PC-3 (cell line): ENCODE measurements at regions not wholly inside any gene's neighbourhood (a gene's known extent, or its start where the extent isn't known, plus 50 kb on each side); places are given as distances from the start of the nearest gene placed in this dataset.
A peak's percentile ranks its signal among the peaks of the same experiment; 100 is the strongest.

Source experiments
- ATAC-seq: fragments of 200-7000 bp; cut with Tn5 transposase; 2 replicates; pipeline ENCODE4 v1.9.1; 2020; ENCODE audit warnings: mild to moderate bottlenecking, moderate library complexity
- BruUV-seq: library from RNA; stranded (reverse); fragments of 400-500 nt; replicated peaks from 2 replicates; lab custom pipeline; 2021; lab: Mats Ljungman, UMichigan
- CTCF ChIA-PET: fragments of 300-600 bp; sonication (Branson Sonifier 250); formaldehyde crosslinking; loops from one replicate; lab custom pipeline; 2022; ENCODE audit warnings: antibody characterized with exemption; lab: Charles Lee
- POLR2A ChIA-PET: fragments of 300-600 bp; sonication (Branson Sonifier 250); formaldehyde crosslinking; loops from one replicate; lab custom pipeline; 2022; ENCODE audit warnings: antibody characterized with exemption; ENCODE audit not compliant: unreplicated experiment; lab: Charles Lee
- DNase-seq: peaks from one replicate; pipeline ENCODE4 v3.0.0-alpha.2; 2015
- H2AFZ ChIP-seq: fragments of 300-600 bp; sonication (generic); 2 replicates; pipeline ENCODE4 v1.6.0; 2016; ENCODE audit warnings: antibody characterized with exemption, low read length
- H3F3A ChIP-seq: fragments of 300-600 bp; sonication (generic); one replicate; pipeline ENCODE4 v1.6.0; 2017; ENCODE audit warnings: antibody characterized with exemption, low read length, control low read depth, mild to moderate bottlenecking; ENCODE audit not compliant: unreplicated experiment
- H3K27ac ChIP-seq: fragments of 300-600 bp; sonication (generic); 2 replicates; pipeline ENCODE4 v1.5.1; 2016; ENCODE audit warnings: mild to moderate bottlenecking, low read length
- H3K27me3 ChIP-seq: fragments of 300-600 bp; sonication (generic); 2 replicates; pipeline ENCODE4 v1.6.1; 2016; ENCODE audit warnings: low read length, mixed read lengths
- H3K36me3 ChIP-seq: fragments of 300-600 bp; sonication (generic); 2 replicates; pipeline ENCODE4 v1.6.1; 2016; ENCODE audit warnings: low read depth, mixed run types, low read length, mixed read lengths
- H3K4me1 ChIP-seq: fragments of 300-600 bp; sonication (generic); 2 replicates; pipeline ENCODE4 v1.5.1; 2016; ENCODE audit warnings: low read length; ENCODE audit not compliant: insufficient read depth
- H3K4me2 ChIP-seq: fragments of 300-600 bp; sonication (generic); 2 replicates; pipeline ENCODE4 v1.6.0; 2016; ENCODE audit warnings: low read length
- H3K4me3 ChIP-seq: fragments of 300-600 bp; sonication (generic); 2 replicates; pipeline ENCODE4 v1.5.1; 2016; ENCODE audit warnings: mild to moderate bottlenecking, low read length, mixed read lengths
- H3K79me2 ChIP-seq: fragments of 300-600 bp; sonication (generic); 2 replicates; pipeline ENCODE4 v1.6.1; 2017; ENCODE audit warnings: low read length, mixed read lengths
- H3K9ac ChIP-seq: fragments of 300-600 bp; sonication (generic); 2 replicates; pipeline ENCODE4 v1.6.0; 2016; ENCODE audit warnings: mild to moderate bottlenecking, low read length
- H3K9me2 ChIP-seq: fragments of 300-600 bp; sonication (generic); replicated peaks from 2 replicates; pipeline ENCODE4 v1.6.1; 2016; ENCODE audit warnings: mixed run types, low read length, mixed read lengths
- H3K9me3 ChIP-seq: fragments of 300-600 bp; sonication (generic); 2 replicates; pipeline ENCODE4 v1.6.1; 2016; ENCODE audit warnings: low read length, mixed read lengths
- H4K20me1 ChIP-seq: fragments of 300-600 bp; sonication (generic); 2 replicates; pipeline ENCODE4 v1.6.1; 2016; ENCODE audit warnings: low read length, mixed read lengths
- CTCF ChIP-seq: fragments of 300-600 bp; sonication (generic); conservative IDR thresholded peaks from 2 replicates; pipeline ENCODE4 v1.5.1; 2017; ENCODE audit warnings: antibody characterized with exemption, low read depth, mild to moderate bottlenecking, low read length
- EZH2 ChIP-seq: fragments of 300-600 bp; sonication (generic); IDR thresholded peaks from one replicate; pipeline ENCODE4 v1.6.1; 2017; ENCODE audit warnings: antibody characterized with exemption, mild to moderate bottlenecking, low read length; ENCODE audit not compliant: unreplicated experiment
- EZH2phosphoT487 ChIP-seq: fragments of 300-600 bp; sonication (generic); IDR thresholded peaks from 2 replicates; pipeline ENCODE4 v1.6.1; 2018; ENCODE audit warnings: mild to moderate bottlenecking, antibody characterized with exemption, low read length, borderline replicate concordance
- intact Hi-C: fragments of 100-400 bp; cut with micrococcal nuclease; formaldehyde crosslinking; loops from 2 replicates; pipeline ENCODE4 v1.9.0; 2023

DNA sequence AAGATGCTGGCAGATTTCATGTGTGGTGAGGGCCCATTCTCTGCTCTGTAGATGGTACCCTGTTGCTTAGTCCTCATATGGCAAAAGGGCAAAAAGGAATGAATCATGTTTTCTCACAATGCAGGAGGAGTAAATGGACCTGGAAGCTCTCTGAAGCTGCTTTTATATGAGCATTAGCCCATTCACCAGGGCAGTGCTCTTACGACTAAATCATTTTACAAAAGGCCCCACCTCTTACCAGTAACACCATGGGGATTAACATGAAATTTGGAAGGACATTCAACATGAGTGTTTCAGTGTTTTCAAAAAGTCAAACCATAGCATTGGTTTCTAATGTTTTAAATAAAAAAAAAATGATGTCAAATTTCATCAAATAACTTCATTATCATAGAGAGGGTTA, 495.7 kb upstream of the CBLB start:
- intact Hi-C loops, result no loop called here
- ATAC-seq (no peak), DNase-seq (no peak)
- H3K36me3 ChIP-seq, result no peaks in the 10 kb centered on the region
- no peaks in the 10 kb centered on the region for H3K27me3 ChIP-seq
- H3K79me2 ChIP-seq, result no peaks in the 10 kb centered on the region
- no peak overlapping the region for H3K4me2 ChIP-seq
- no peaks in the 10 kb centered on the region for H3K4me1 ChIP-seq
- no peak overlapping the region for H3K27ac ChIP-seq
- H2AFZ ChIP-seq, result no peak overlapping the region
- no peaks in the 10 kb centered on the region for H3K9me3 ChIP-seq
- H3K4me3 ChIP-seq, result no peak overlapping the region
- POLR2A ChIA-PET, result no interaction called here
- CTCF ChIA-PET, result no interaction called here
- H3F3A ChIP-seq, result peaks cover 4% of the 10 kb centered on the region
- H4K20me1 ChIP-seq, result no peaks in the 10 kb centered on the region
- no peak overlapping the region for H3K9ac ChIP-seq
- no peaks in the 10 kb centered on the region for H3K9me2 ChIP-seq
- no TSS peak for BruUV-seq
- TF ChIP-seq EZH2 (no peak), CTCF (no peak), EZH2phosphoT487 (no peak)

GRCh38 chr3:106365061-106365691, 496.4 kb upstream of the CBLB start:
- intact Hi-C loops, result no loop called here
- H3K27me3 ChIP-seq, result no peaks in the 10 kb centered on the region
- no TSS peak for BruUV-seq

More at GRCh38 chr3:106365061-106365691, 496.4 kb upstream of the CBLB start:
- no peaks in the 10 kb centered on the region for H3K36me3 ChIP-seq
- TF ChIP-seq EZH2 (no peak), CTCF (no peak), EZH2phosphoT487 (no peak)
- H3K27ac ChIP-seq, result no peak overlapping the region
- no peaks in the 10 kb centered on the region for H3K9me2 ChIP-seq
- no peaks in the 10 kb centered on the region for H3K79me2 ChIP-seq
- H3K4me1 ChIP-seq, result no peaks in the 10 kb centered on the region
- H3K4me3 ChIP-seq, result no peak overlapping the region
- H3F3A ChIP-seq, result peaks cover 4% of the 10 kb centered on the region
- H3K9ac ChIP-seq, result no peak overlapping the region
- H3K9me3 ChIP-seq, result no peaks in the 10 kb centered on the region
- ATAC-seq (no peak), DNase-seq (no peak)
- peak overlapping the region; percentile 36; the same call in 1 of the 2 replicates for H2AFZ ChIP-seq
- POLR2A ChIA-PET, result no interaction called here
- CTCF ChIA-PET, result no interaction called here
- no peak overlapping the region for H3K4me2 ChIP-seq
- no peaks in the 10 kb centered on the region for H4K20me1 ChIP-seq
